OCI-LY7 (cell line): ENCODE measurements at regions not wholly inside any gene's neighbourhood (a gene's known extent, or its start where the extent isn't known, plus 50 kb on each side); places are given as distances from the start of the nearest gene placed in this dataset.

Source experiments
- EZH2phosphoT487 ChIP-seq: fragments of 200-600 bp; sonication (generic); IDR thresholded peaks from 2 replicates; pipeline ENCODE4 v1.6.1; 2018; ENCODE audit warnings: low read depth, borderline replicate concordance, mild to moderate bottlenecking, mixed run types, antibody characterized with exemption, low read length, moderate library complexity, mixed read lengths
- TF ChIP-seq, protein P1 (sequence below): fragments of 200-600 bp; sonication (generic); conservative IDR thresholded peaks from 2 replicates; pipeline ENCODE4 v1.5.1; 2014; ENCODE audit warnings: mild to moderate bottlenecking, antibody characterized with exemption, low read length, moderate library complexity, mixed read lengths

- TF ChIP-seq, protein P1, sequence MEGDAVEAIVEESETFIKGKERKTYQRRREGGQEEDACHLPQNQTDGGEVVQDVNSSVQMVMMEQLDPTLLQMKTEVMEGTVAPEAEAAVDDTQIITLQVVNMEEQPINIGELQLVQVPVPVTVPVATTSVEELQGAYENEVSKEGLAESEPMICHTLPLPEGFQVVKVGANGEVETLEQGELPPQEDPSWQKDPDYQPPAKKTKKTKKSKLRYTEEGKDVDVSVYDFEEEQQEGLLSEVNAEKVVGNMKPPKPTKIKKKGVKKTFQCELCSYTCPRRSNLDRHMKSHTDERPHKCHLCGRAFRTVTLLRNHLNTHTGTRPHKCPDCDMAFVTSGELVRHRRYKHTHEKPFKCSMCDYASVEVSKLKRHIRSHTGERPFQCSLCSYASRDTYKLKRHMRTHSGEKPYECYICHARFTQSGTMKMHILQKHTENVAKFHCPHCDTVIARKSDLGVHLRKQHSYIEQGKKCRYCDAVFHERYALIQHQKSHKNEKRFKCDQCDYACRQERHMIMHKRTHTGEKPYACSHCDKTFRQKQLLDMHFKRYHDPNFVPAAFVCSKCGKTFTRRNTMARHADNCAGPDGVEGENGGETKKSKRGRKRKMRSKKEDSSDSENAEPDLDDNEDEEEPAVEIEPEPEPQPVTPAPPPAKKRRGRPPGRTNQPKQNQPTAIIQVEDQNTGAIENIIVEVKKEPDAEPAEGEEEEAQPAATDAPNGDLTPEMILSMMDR, result no peak
- no peak for TF ChIP-seq EZH2phosphoT487
Observed at GRCh38 chr1:13943055-13943454, 243.1 kb downstream of the PRDM2 start.
